Glutamatergic neuron (in vitro differentiated cells): ENCODE measurements at regions not wholly inside any gene's neighbourhood (a gene's known extent, or its start where the extent isn't known, plus 50 kb on each side); places are given as distances from the start of the nearest gene placed in this dataset.

ENCODE experiments used
- DNase-seq: peaks from one replicate; pipeline ENCODE4 v3.0.0; 2022
- H3K27ac Mint-ChIP-seq: one replicate; pipeline ENCODE4 v1.8.0; 2020; ENCODE audit warnings: mild to moderate bottlenecking, mixed read lengths, inconsistent platforms; ENCODE audit not compliant: unreplicated experiment
- H3K27me3 Mint-ChIP-seq: one replicate; pipeline ENCODE4 v1.8.0; 2020; ENCODE audit warnings: mild to moderate bottlenecking, moderate library complexity, mixed read lengths, inconsistent platforms; ENCODE audit not compliant: unreplicated experiment
- H3K36me3 Mint-ChIP-seq: one replicate; pipeline ENCODE4 v1.8.0; 2020; ENCODE audit warnings: mild to moderate bottlenecking, mixed read lengths, inconsistent platforms; ENCODE audit not compliant: unreplicated experiment
- H3K4me1 Mint-ChIP-seq: one replicate; pipeline ENCODE4 v1.8.0; 2020; ENCODE audit warnings: mild to moderate bottlenecking, low read depth, mixed read lengths, inconsistent platforms; ENCODE audit not compliant: unreplicated experiment
- H3K4me3 Mint-ChIP-seq: one replicate; pipeline ENCODE4 v1.8.0; 2020; ENCODE audit warnings: mild to moderate bottlenecking, mixed read lengths, inconsistent platforms; ENCODE audit not compliant: unreplicated experiment
- H3K9me3 Mint-ChIP-seq: one replicate; pipeline ENCODE4 v1.8.0; 2020; ENCODE audit warnings: mild to moderate bottlenecking, moderate library complexity, mixed read lengths, inconsistent platforms; ENCODE audit not compliant: unreplicated experiment
- CTCF ChIP-seq: fragments of 200-600 bp; sonication (generic); IDR thresholded peaks from one replicate; pipeline ENCODE4 v1.5.0; 2021; ENCODE audit not compliant: partially characterized antibody, unreplicated experiment

GRCh38 chr5:110007101-110007500 lies 317.4 kb downstream of the MAN2A1 start:
- H3K36me3 Mint-ChIP-seq = no peaks in the 10 kb centered on the region
- no peak overlapping the region for H3K4me3 Mint-ChIP-seq
- no peaks in the 10 kb centered on the region for H3K4me1 Mint-ChIP-seq
- no peak overlapping the region for H3K27ac Mint-ChIP-seq
- H3K27me3 Mint-ChIP-seq = no peaks in the 10 kb centered on the region
- no peaks in the 10 kb centered on the region for H3K9me3 Mint-ChIP-seq
- TF ChIP-seq CTCF = no peak
- no peak for DNase-seq

GRCh38 chr5:110008131-110008530 lies 318.4 kb downstream of the MAN2A1 start:
- no peak for DNase-seq
- no peak overlapping the region for H3K27ac Mint-ChIP-seq
- H3K4me3 Mint-ChIP-seq = no peak overlapping the region
- H3K9me3 Mint-ChIP-seq = no peaks in the 10 kb centered on the region
- H3K4me1 Mint-ChIP-seq = no peaks in the 10 kb centered on the region
- H3K27me3 Mint-ChIP-seq = no peaks in the 10 kb centered on the region
- no peaks in the 10 kb centered on the region for H3K36me3 Mint-ChIP-seq
- no peak for TF ChIP-seq CTCF

- no peak for DNase-seq
- Mint-ChIP-seq H3K9me3 (peaks cover 2% of the 10 kb centered on the region), H3K4me1 (no peaks in the 10 kb centered on the region)
Measured at GRCh38 chr5:110012145-110012544, 322.4 kb downstream of the MAN2A1 start.

GRCh38 chr5:110013017-110013416 lies 323.3 kb downstream of the MAN2A1 start:
- Mint-ChIP-seq H3K27me3 (no peaks in the 10 kb centered on the region), H3K4me1 (no peaks in the 10 kb centered on the region)
- TF ChIP-seq CTCF = no peak

More at GRCh38 chr5:110012145-110012544, 322.4 kb downstream of the MAN2A1 start:
- Mint-ChIP-seq H3K36me3 (no peaks in the 10 kb centered on the region), H3K27me3 (no peaks in the 10 kb centered on the region), H3K27ac (no peak overlapping the region), H3K4me3 (no peak overlapping the region)
- TF ChIP-seq CTCF = no peak

GRCh38 chr5:110017854-110018253 lies 328.1 kb downstream of the MAN2A1 start:
- DNase-seq = no peak
- no peaks in the 10 kb centered on the region for H3K27me3 Mint-ChIP-seq
- H3K9me3 Mint-ChIP-seq = peaks cover 2% of the 10 kb centered on the region
- H3K4me1 Mint-ChIP-seq = no peaks in the 10 kb centered on the region
- no peak overlapping the region for H3K27ac Mint-ChIP-seq
- no peak overlapping the region for H3K4me3 Mint-ChIP-seq
- no peaks in the 10 kb centered on the region for H3K36me3 Mint-ChIP-seq
- TF ChIP-seq CTCF = no peak

More at GRCh38 chr5:110013017-110013416, 323.3 kb downstream of the MAN2A1 start:
- DNase-seq = no peak
- no peaks in the 10 kb centered on the region for H3K36me3 Mint-ChIP-seq
- H3K4me3 Mint-ChIP-seq = no peak overlapping the region
- H3K27ac Mint-ChIP-seq = no peak overlapping the region
- H3K9me3 Mint-ChIP-seq = peaks cover 2% of the 10 kb centered on the region
